GM19395 (cell line): ENCODE measurements at regions not wholly inside any gene's neighbourhood (a gene's known extent, or its start where the extent isn't known, plus 50 kb on each side); places are given as distances from the start of the nearest gene placed in this dataset.
"Not testable (repeated sequence)": the region's sequence is repeated elsewhere in the genome, so short reads cannot be mapped to it uniquely, and the experiment has no call there.

Experiments
- ATAC-seq: cut with Tn5 transposase; IDR thresholded peaks from one replicate; pipeline ENCODE4 v1.9.1; 2021; ENCODE audit warnings: mild to moderate bottlenecking, moderate library complexity; ENCODE audit not compliant: unreplicated experiment

GRCh38 chr7:51645255-51645654 is 328.6 kb upstream of the COBL start:
- ATAC-seq, result no peak

DNA sequence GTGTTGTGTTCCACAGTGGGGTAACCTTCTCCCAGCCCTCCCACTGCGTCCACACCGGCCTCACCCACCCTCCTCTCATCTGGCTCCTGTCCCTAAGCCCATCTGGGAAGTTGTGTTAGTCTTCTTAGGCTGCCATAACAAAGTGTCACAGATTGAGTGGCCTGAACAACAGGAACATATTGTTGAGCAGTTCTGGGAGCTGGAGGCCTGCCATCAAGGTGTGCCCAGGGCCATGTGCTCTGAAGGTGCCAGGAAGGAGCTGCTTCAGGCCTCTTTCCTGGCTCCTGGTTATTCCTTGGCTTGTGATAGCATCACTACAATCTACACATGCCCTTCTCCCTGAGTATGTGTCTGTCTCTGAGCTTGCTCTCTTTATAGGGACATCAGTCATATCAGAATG is 327.6 kb upstream of the COBL start:
- no peak for ATAC-seq

DNA sequence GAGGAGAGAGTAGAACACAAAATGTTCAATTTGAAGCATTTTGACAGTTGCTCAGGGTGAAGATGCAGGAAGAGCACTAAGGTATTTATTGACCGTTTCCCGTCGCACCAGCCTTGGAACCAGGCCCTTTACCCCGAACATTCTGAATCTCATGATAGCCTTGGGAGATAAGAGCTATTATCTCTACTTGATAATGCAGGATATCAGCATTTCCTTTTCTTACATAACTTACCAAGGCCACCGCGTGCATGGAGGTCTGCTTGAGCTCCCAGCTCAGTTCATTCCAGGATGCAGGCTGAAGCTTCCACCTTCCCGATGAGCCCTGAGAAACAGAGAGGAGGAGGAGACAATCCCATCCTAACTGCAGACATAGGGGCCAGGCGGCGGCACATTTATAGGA is 324.2 kb upstream of the COBL start:
- no peak for ATAC-seq

DNA sequence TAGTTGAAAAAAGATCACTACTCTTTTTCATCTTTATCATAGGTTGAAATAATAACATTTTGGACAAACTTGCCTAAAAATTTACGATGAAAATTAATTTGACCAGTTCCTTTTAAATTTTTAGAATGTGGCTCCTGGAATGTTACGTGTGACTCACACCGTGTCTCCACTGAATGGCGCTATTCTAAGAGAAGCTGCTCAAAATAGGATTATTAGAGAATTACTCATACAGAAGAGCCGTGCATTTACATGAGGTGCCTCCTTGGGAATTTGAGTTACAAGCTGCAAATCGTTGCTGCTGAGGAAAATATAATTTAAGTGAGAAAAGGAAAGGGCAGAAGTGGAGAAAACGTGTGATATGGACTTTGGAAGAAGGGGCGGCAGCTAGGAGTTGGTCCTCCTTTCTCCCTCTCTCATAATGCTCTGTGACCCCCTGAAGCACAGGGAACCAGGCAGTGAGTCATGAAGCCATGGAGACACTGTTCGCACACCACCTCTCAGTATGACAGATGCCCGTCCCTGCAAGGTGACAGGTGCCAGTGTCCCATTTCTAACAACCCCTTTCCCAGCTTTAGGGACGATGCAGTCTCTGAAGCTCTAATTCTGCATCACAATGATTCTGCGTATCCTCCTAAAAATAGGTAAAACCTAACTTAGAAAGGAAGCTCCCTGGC is 323.2 kb upstream of the COBL start:
- no peak for ATAC-seq

DNA sequence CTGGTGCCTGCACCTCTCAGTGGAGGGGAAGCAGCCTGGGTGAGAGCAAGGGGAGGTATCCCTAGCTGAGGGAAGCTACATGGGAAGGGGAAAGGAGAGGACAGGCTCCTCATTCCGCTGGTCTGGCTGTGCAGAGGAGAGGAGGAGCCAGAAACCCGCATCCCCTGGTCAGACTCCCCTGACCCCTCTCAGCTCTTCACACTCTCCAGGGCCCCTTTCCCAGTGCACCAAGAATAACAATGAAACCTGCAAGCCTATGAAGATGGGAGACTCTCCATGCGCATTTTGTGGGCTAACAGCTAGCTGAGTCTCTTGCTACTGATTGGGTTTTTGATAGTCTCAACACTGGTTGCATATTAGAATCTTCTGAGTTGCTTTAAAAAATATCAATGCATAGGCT is 319.9 kb upstream of the COBL start:
- no peak for ATAC-seq

DNA sequence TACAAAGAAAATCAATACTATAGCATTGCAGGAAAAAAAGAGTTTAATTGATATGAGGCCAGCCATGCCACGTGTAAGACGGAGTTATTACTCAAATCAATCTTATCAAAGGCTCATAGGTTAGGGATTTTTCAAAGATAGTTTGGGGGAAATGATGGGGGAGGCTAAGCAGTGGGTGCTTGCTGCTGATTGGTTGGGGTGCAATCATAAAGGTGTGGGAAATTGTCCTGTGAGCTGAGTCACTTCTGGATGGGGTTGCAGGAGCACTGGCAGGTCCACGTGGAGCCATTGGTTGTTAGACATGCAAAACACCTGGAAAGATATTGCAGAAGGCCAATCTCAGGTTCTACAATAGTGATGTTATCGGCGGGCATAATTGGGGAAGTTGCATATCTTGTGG is 319.2 kb upstream of the COBL start:
- no peak for ATAC-seq

DNA sequence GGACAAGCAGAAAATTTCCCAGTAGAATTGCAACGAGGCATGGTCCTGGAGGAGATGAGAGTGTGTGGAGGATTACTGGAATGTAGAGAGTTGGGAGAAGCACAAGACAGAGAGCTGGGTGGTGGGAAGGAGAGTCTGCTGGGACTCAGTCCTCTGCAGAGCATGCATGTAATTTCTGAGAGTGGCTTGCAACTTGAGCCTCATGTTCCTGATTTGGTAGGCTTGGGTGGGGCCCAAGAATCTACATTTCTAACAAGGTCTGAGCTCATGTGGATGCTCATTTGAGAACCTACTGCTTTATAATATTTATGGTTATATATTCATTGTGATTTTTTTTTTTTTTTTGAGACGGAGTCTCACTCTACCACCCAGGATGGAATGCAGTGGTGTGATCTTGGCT is 317.9 kb upstream of the COBL start:
- no peak for ATAC-seq

- no peak for ATAC-seq
These were observed 317.4 kb upstream of the COBL start for GRCh38 chr7:51634025-51634424.

DNA sequence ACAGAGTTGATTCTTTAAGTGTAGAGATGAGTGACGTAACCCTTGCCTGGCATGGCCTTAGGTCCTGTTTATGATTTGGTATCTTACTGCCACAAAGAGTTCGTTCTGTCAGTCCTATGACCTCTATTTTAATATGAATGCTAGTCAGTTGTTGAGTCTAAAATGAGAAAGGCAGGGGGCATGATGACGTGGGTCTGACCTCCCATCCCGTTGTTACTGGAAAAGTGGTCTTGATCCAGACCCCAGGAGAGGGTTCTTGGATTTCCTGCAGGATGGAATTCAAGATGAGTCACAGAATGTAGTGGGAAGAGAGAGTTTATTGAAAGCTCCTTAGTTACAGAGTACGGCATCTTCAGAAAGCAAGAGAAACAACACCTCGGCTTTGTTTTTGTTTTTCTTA is 317.0 kb upstream of the COBL start:
- ATAC-seq, result no peak

DNA sequence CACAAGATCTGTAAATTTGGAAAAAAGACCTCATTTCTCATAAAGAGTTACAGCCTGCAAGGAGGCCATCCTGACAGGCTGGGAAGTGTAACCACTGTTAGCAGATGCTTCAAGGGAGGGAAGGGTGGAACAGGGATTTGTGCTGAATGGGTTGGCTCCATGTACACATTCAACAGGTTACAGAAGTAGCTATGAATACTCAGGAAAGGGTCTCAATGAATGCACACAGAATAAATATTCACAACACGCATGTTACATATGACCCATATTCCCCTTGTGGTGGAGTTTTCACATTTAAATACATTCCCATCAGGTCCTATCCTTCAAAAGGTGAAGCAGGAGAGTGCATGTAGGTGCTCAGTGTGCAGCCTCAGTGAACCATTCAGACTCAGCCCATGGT is 316.4 kb upstream of the COBL start:
- no peak for ATAC-seq

DNA sequence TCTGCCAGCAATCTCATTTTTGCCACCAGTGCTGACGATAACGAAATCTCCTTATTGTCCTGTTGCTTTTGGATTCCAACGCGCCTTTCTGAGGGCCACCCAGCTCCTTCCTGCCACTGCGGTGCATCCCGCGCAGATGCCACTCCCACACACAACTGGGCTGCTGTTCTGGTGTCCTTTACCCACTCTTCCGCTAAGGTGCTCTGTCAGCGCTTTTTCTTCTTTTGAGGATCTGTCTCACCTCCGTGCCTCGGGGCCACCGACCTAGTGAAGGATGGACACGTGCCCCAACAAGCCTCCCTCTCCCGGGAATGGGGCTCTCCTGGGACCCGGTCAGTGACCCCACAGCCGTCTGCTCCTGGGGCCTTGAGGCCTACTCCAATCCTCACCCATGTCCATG is 314.3 kb upstream of the COBL start:
- ATAC-seq, result no peak

DNA sequence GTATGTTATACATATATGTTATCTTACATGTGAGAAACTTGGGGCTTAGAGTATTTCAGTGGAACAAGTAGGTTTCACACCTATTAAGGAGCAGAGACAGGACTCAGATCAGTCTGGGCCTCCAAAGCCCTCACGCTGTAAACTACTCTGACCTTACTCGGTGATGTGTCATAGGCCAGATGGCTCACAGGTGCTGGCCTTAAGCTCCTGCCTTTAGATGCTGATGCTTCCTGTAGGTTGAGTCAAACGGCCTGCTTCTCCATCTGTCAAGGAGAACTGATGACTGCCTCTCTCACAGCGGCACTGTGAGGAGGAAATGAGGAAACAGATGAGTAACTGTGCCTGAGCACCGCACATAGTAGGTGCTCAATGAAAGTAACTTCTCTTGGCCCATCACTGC is 312.6 kb upstream of the COBL start:
- ATAC-seq, result no peak

DNA sequence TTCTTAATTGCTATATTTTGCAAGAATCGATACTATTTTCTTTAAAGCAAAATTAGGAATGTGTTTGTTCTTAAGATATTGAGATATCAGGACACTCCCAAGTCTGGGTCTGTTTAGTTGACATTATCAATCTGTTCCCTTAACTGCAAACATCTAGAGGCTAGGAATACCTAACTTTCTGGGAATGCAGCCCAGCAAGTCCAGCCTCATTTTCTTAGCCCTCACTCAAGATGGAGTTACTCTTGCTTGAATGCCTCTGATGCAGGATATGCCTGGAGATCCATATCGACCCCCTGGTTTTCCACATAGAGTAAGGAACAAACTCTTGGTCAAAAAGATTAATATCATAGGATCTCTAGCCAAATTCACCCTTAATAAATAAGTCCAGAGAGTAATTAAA is 305.3 kb upstream of the COBL start:
- no peak for ATAC-seq

- ATAC-seq, result no peak
These were observed 304.1 kb upstream of the COBL start for GRCh38 chr7:51620706-51621105.

- ATAC-seq, result no peak
These were observed 303.3 kb upstream of the COBL start for GRCh38 chr7:51619880-51620279.

DNA sequence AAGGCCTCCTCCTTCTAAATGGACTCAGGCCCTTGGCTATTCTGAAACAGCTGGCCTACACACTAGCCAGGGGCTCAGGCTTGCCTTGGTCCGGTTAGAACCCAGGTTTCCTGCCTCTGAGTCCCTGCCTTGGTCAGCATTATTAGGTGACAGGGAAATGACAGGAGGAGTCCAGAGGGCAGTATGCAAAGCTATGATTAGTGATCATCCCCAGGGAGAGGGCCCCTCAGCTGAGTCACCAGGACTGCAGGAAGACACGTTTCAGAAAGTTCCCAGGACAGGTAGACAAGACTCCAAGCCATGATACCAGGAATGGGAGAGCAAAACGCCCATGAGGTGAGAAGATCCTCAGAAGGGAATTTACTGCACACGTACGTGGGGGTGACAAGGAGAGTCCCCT is 301.1 kb upstream of the COBL start:
- no peak for ATAC-seq

- no peak for ATAC-seq
These were observed 297.3 kb upstream of the COBL start for GRCh38 chr7:51613911-51614357.

DNA sequence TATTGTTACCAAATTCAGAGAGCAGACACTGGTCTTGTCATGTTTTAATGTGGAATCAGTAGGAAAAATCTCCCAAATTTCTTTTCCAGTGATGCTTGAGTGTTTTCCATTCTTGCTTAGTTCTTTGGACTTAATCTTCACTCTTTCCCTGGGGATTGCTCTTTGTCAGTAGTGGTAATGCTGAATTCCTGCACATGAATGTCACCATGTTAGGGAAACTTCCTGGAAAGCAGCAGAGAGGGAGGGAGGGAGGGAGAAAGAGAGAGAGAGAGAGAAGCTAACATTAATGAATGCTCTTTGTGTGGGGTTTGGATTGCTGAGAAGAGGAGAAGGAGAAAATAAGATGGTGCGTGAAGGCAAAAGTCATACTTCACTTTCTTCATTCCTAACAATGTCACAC is 295.3 kb upstream of the COBL start:
- ATAC-seq, result no peak

GRCh38 chr7:51607447-51607846 is 290.8 kb upstream of the COBL start:
- no peak for ATAC-seq

DNA sequence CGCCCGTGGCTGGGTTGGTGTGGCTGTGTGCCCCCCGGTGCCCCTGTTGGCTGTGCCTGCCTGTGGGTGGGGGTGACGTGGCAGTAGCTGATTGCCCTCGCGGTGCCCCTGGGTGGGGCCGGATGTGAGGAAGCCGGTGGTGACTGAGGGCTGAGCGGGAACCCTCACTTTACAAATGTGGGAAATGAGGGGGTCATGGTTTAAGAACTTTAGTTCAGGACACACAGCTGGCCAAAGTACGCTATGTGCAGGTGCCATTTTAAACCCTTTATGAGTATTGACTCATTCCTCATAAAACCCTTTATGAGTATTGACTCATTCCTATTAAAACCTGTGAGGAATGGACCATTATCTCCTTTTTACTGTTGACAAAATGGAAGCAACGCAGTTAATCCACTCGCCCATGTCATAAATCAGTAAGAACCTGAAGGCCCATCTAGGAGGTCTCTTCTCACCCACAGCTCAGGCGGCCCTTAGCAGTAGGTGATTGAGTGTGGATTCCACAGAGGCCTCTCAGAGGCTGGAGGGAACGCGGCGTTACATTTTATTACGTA is 290.1 kb upstream of the COBL start:
- ATAC-seq, result no peak

DNA sequence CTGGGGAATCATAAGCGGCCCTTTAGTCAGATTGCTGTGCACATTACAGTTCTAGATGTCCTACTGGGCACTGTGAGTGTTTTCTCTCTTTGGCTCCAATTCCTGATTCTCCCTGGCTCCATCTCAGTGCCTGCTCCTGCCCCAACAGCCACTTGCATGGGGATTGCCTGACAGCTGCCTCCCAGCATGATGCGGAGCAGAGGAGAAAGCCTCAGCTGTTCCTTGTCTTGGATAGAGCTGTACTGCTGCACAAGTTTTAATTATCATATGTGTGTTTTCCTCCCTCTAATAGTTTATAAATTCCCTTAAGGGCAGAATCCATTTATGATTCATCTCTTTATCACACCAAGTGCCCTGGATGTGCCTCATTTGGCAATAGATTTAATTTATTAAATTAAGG is 285.8 kb upstream of the COBL start:
- ATAC-seq, result no peak

GRCh38 chr7:51601461-51601860 is 284.9 kb upstream of the COBL start:
- ATAC-seq, result no peak

- ATAC-seq, result not testable (repeated sequence)
These were observed 283.3 kb upstream of the COBL start for GRCh38 chr7:51599935-51600334.
